Fibroblast of mammary gland (primary cell): ENCODE measurements at regions not wholly inside any gene's neighbourhood (a gene's known extent, or its start where the extent isn't known, plus 50 kb on each side); places are given as distances from the start of the nearest gene placed in this dataset.

Source experiments
- DNase-seq: peaks from one replicate; pipeline ENCODE4 v3.0.0-alpha.2; 2010; ENCODE audit warnings: low read depth
- H3K4me3 ChIP-seq: 2 replicates; pipeline ENCODE4 v1.5.1; 2011; ENCODE audit warnings: low read depth, mild to moderate bottlenecking, low read length, moderate library complexity; ENCODE audit not compliant: control insufficient read depth
- CTCF ChIP-seq: conservative IDR thresholded peaks from 2 replicates; pipeline ENCODE4 v1.5.1; 2011; ENCODE audit warnings: low read depth, low read length, inconsistent platforms; ENCODE audit not compliant: control insufficient read depth, insufficient read depth

- no peak for DNase-seq
- H3K4me3 ChIP-seq: no peak overlapping the region
- TF ChIP-seq CTCF: no peak
Observed at GRCh38 chr6:141153563-141153962, 979.2 kb upstream of the GJE1 start.

- no peak for TF ChIP-seq CTCF
- H3K4me3 ChIP-seq: no peak overlapping the region
- DNase-seq: peak; percentile 25
Observed at GRCh38 chr6:141152951-141153350, 979.8 kb upstream of the GJE1 start.

- no peak overlapping the region for H3K4me3 ChIP-seq
- TF ChIP-seq CTCF: no peak
- no peak for DNase-seq
Observed at GRCh38 chr6:141151710-141152417, 980.9 kb upstream of the GJE1 start.

- H3K4me3 ChIP-seq: no peak overlapping the region
- DNase-seq: no peak
- no peak for TF ChIP-seq CTCF
Observed at GRCh38 chr6:141141870-141142269, 990.9 kb upstream of the GJE1 start.

GRCh38 chr6:141140905-141141304 lies 991.8 kb upstream of the GJE1 start:
- DNase-seq: no peak
- H3K4me3 ChIP-seq: no peak overlapping the region
- no peak for TF ChIP-seq CTCF

GRCh38 chr6:141139461-141139860 lies 993.3 kb upstream of the GJE1 start:
- no peak overlapping the region for H3K4me3 ChIP-seq
- no peak for TF ChIP-seq CTCF
- DNase-seq: no peak

GRCh38 chr6:141134723-141135122 lies 998.0 kb upstream of the GJE1 start:
- H3K4me3 ChIP-seq: no peak overlapping the region
- no peak for TF ChIP-seq CTCF
- DNase-seq: no peak
